ENCODE measurements at regions not wholly inside any gene's neighbourhood (a gene's known extent, or its start where the extent isn't known, plus 50 kb on each side); places are given as distances from the start of the nearest gene placed in this dataset.

GRCh38 chr20:51950926-51951325 lies 148.6 kb upstream of the SALL4 start:
- TF ChIP-seq CTCF (IDR thresholded peaks at IDR 0.05 in 4 of 5, conservative IDR thresholded peaks at IDR 0.05 in 1 of 5) (no peak), POLR2A (IDR thresholded peaks at IDR 0.05) (no peak)
